ENCODE measurements at regions not wholly inside any gene's neighbourhood (a gene's known extent, or its start where the extent isn't known, plus 50 kb on each side); places are given as distances from the start of the nearest gene placed in this dataset.

DNA sequence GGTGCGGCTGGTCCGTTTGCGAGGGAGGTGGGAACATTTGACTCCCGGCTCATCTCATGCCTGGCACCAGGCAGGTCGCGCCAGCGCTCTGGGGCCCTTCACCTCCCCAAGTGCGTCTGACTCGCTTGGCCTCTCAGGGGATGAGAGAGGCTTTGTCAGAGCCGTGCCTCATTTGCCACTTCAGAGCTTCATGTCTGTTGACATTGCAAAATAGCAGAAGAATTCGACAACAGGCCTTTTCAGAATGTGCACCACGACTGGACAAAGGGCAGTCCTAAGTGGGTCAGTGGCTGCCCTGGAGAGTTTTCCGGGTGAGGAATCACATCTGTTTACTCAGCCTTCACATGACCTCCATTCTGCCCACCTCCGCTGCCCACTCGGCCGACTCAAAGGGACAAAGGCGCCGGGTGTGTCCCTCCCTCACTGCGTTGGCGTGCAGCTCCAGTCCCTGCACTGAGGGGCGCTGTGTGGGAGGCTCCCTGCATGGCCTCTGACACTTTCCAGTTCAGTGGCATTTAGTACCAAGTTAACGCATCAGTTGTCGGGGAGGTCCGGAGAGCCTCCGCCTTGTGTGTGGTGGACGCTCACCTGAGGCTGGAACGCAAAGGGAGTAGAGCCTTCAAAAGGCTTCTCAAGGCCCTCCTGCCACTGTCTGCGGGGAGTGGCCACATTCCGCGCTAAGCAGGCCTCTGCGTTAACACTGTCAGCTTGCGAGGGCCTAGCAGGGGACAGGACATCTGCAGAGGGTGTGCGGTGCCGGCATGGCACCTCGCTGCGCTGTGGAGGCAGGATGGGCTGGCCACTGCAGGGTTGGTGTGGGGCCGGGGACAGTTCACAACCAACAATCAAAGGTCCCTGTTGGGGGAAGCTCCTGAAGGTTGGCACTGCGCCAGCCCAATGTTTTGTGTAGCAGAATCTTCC, 171.5 kb downstream of the NXNL2 start:
- no peak overlapping the region for H3K27ac ChIP-seq (ENCODE audit: extremely low read depth, low read depth, low read length)
- H3K36me3 ChIP-seq (ENCODE audit: control insufficient read depth in 2 of 2, insufficient read depth in 1 of 2, low read length in 2 of 2), result no peaks in the 10 kb centered on the region
- ChIA-PET POLR2A (no interaction called here), CTCF (no interaction called here)
- H3K4me1 ChIP-seq (ENCODE audit: control insufficient read depth, insufficient read depth, low read length), result no peaks in the 10 kb centered on the region
- no peak for TF ChIP-seq PRDM6 (tag by site-specific recombination; IDR thresholded peaks at IDR 0.05)
- no peak for TF ChIP-seq ZNF626 (tag by site-specific recombination; IDR thresholded peaks at IDR 0.05)
- peak; percentile 60 for TF ChIP-seq EGR2 (tag by site-specific recombination; IDR thresholded peaks at IDR 0.05; ENCODE audit: low read depth)
- no peak overlapping the region for H3K4me3 ChIP-seq (ENCODE audit: low read depth, low read length)
- H3K9me3 ChIP-seq (ENCODE audit: control insufficient read depth, insufficient read depth, low read depth, low read length), result no peaks in the 10 kb centered on the region

DNA sequence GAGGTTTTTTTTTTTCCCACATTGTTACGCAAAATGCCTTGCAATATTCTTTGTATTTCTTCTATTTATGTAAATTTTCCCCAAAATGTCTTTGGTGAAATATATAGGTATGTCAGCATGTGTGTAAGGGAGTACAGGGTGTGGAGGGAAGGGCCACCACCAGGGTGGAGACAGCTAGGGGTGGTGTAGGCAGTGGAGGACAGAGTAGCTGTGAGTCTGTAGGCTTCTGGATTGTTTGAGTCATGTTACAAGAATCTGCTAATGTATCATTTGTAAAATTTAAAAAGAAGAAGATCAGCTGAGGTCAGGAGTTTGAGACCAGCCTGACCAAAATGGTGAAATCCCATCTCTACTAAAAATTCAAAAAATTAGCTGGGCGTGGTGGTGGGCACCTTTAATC, 175.5 kb downstream of the NXNL2 start:
- Histone ChIP-seq H3K4me1 (ENCODE audit: control insufficient read depth, insufficient read depth, low read length) (no peaks in the 10 kb centered on the region), H3K9me3 (ENCODE audit: control insufficient read depth, insufficient read depth, low read depth, low read length) (no peaks in the 10 kb centered on the region), H3K36me3 (ENCODE audit: control insufficient read depth in 2 of 2, insufficient read depth in 1 of 2, low read length in 2 of 2) (no peaks in the 10 kb centered on the region), H3K4me3 (ENCODE audit: low read depth, low read length) (no peak overlapping the region), H3K27ac (ENCODE audit: extremely low read depth, low read depth, low read length) (no peak overlapping the region)
- POLR2A ChIA-PET, result no interaction called here
- CTCF ChIA-PET, result interaction anchor here (0.6 kb wide), 1 partner anchor 37 kb away, joined by 5 read pairs; no protein-coding TSS in a partner anchor
- TF ChIP-seq ZNF529 (tag by site-specific recombination; IDR thresholded peaks at IDR 0.05; ENCODE audit: insufficient replicate concordance) (no peak), ZNF398 (tag by site-specific recombination; IDR thresholded peaks at IDR 0.05) (no peak), ZNF521 (tag by site-specific recombination; IDR thresholded peaks at IDR 0.05) (no peak), REPIN1 (tag by site-specific recombination; IDR thresholded peaks at IDR 0.05; ENCODE audit: low read depth) (no peak), ZNF792 (tag by site-specific recombination; IDR thresholded peaks at IDR 0.05) (no peak), BCL11B (tag by site-specific recombination; IDR thresholded peaks at IDR 0.05; ENCODE audit: low read depth) (no peak), BCL11A (tag by site-specific recombination; IDR thresholded peaks at IDR 0.05; ENCODE audit: low read depth) (no peak), ZNF16 (tag by site-specific recombination; IDR thresholded peaks at IDR 0.05; ENCODE audit: low read depth) (no peak), ZNF843 (tag by site-specific recombination; IDR thresholded peaks at IDR 0.05) (no peak), ZNF138 (tag by site-specific recombination; IDR thresholded peaks at IDR 0.05; ENCODE audit: borderline replicate concordance) (no peak), YY2 (tag by site-specific recombination; IDR thresholded peaks at IDR 0.05) (no peak), ZNF391 (tag by site-specific recombination; IDR thresholded peaks at IDR 0.05; ENCODE audit: borderline replicate concordance, low read depth) (no peak), ZNF785 (tag by site-specific recombination; IDR thresholded peaks at IDR 0.05) (no peak), ZNF571 (tag by site-specific recombination; IDR thresholded peaks at IDR 0.05) (no peak), ZNF211 (tag by site-specific recombination; IDR thresholded peaks at IDR 0.05; ENCODE audit: low read depth) (no peak)
- TF ChIP-seq, protein P1, sequence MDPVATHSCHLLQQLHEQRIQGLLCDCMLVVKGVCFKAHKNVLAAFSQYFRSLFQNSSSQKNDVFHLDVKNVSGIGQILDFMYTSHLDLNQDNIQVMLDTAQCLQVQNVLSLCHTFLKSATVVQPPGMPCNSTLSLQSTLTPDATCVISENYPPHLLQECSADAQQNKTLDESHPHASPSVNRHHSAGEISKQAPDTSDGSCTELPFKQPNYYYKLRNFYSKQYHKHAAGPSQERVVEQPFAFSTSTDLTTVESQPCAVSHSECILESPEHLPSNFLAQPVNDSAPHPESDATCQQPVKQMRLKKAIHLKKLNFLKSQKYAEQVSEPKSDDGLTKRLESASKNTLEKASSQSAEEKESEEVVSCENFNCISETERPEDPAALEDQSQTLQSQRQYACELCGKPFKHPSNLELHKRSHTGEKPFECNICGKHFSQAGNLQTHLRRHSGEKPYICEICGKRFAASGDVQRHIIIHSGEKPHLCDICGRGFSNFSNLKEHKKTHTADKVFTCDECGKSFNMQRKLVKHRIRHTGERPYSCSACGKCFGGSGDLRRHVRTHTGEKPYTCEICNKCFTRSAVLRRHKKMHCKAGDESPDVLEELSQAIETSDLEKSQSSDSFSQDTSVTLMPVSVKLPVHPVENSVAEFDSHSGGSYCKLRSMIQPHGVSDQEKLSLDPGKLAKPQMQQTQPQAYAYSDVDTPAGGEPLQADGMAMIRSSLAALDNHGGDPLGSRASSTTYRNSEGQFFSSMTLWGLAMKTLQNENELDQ (tag by site-specific recombination; IDR thresholded peaks at IDR 0.05; ENCODE audit: low read depth), result no peak
- TF ChIP-seq, protein P2, sequence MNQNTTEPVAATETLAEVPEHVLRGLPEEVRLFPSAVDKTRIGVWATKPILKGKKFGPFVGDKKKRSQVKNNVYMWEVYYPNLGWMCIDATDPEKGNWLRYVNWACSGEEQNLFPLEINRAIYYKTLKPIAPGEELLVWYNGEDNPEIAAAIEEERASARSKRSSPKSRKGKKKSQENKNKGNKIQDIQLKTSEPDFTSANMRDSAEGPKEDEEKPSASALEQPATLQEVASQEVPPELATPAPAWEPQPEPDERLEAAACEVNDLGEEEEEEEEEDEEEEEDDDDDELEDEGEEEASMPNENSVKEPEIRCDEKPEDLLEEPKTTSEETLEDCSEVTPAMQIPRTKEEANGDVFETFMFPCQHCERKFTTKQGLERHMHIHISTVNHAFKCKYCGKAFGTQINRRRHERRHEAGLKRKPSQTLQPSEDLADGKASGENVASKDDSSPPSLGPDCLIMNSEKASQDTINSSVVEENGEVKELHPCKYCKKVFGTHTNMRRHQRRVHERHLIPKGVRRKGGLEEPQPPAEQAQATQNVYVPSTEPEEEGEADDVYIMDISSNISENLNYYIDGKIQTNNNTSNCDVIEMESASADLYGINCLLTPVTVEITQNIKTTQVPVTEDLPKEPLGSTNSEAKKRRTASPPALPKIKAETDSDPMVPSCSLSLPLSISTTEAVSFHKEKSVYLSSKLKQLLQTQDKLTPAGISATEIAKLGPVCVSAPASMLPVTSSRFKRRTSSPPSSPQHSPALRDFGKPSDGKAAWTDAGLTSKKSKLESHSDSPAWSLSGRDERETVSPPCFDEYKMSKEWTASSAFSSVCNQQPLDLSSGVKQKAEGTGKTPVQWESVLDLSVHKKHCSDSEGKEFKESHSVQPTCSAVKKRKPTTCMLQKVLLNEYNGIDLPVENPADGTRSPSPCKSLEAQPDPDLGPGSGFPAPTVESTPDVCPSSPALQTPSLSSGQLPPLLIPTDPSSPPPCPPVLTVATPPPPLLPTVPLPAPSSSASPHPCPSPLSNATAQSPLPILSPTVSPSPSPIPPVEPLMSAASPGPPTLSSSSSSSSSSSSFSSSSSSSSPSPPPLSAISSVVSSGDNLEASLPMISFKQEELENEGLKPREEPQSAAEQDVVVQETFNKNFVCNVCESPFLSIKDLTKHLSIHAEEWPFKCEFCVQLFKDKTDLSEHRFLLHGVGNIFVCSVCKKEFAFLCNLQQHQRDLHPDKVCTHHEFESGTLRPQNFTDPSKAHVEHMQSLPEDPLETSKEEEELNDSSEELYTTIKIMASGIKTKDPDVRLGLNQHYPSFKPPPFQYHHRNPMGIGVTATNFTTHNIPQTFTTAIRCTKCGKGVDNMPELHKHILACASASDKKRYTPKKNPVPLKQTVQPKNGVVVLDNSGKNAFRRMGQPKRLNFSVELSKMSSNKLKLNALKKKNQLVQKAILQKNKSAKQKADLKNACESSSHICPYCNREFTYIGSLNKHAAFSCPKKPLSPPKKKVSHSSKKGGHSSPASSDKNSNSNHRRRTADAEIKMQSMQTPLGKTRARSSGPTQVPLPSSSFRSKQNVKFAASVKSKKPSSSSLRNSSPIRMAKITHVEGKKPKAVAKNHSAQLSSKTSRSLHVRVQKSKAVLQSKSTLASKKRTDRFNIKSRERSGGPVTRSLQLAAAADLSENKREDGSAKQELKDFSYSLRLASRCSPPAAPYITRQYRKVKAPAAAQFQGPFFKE (tag by site-specific recombination; IDR thresholded peaks at IDR 0.05; ENCODE audit: borderline replicate concordance), result no peak
